NCI-H1436 (cell line): ENCODE measurements at regions not wholly inside any gene's neighbourhood (a gene's known extent, or its start where the extent isn't known, plus 50 kb on each side); places are given as distances from the start of the nearest gene placed in this dataset.
"Not testable (repeated sequence)": the region's sequence is repeated elsewhere in the genome, so short reads cannot be mapped to it uniquely, and the experiment has no call there.

Source experiments
- DNase-seq: peaks from one replicate; lab custom pipeline; 2025; lab: John Stamatoyannopoulos, UW

- no peak for DNase-seq
Observed at GRCh38 chr21:27769763-27770162, 802.9 kb upstream of the ADAMTS5 start.

GRCh38 chr21:27768046-27768637 lies 801.3 kb upstream of the ADAMTS5 start:
- DNase-seq, result not testable (repeated sequence)

- DNase-seq, result no peak
Observed at GRCh38 chr21:27764056-27764455, 797.2 kb upstream of the ADAMTS5 start.

DNA sequence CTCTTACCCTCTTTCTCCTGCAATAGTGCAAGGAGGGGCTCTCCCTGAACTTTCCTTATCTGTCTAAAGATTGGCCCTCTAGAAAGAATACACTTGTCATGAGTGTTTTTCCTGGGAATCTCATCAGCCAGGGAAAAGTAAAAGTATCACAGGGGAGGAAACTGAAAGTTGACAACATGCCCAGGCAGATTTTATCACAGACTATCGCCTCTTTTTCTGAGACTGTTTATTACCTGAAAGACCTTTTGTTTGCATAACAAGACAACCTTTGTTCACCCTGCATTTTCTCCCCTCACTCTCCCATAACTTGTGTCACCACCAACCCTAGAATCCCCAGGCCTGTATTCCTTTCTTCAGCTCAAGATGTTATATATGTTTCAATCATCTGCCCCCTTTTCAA lies 794.7 kb upstream of the ADAMTS5 start:
- DNase-seq, result no peak

DNA sequence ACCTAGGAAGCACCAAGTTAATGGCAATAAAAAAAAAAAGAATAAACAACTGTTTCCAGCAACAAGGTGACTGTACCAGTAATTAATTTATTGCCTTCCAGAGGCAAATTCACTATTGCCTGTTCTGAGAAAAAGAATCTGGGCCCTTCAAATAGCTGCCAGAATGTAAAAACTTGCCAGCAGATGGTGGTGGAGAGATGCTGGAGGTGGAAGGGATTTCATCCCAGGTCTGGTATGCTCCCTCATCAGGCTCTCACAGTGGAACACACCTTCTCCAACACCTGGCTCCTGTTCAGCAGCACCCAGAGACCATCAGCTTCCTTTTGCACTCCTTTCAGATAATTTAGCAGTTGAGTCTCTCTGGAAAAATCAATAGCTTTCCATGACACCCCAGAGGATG lies 792.9 kb upstream of the ADAMTS5 start:
- no peak for DNase-seq

- DNase-seq, result no peak
Observed at GRCh38 chr21:27759091-27759659, 792.3 kb upstream of the ADAMTS5 start.

DNA sequence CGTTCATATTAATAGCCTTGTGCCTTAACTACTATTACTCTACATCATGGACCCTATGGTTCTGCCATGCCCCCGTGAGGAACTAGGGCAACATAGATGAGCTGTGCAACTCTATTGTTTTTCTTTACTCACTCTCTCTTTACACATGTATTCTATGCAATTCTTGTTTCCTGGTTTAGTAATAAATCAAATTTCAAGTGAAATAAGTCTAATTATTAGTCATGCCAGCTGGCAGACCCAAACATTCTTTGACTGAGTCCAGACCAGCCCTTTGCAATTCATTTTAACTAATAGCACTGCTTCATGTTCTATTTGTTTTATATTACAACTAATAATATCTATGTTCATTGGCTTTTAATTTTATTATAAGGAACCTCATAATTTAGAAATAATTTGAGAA lies 789.3 kb upstream of the ADAMTS5 start:
- DNase-seq, result no peak

DNA sequence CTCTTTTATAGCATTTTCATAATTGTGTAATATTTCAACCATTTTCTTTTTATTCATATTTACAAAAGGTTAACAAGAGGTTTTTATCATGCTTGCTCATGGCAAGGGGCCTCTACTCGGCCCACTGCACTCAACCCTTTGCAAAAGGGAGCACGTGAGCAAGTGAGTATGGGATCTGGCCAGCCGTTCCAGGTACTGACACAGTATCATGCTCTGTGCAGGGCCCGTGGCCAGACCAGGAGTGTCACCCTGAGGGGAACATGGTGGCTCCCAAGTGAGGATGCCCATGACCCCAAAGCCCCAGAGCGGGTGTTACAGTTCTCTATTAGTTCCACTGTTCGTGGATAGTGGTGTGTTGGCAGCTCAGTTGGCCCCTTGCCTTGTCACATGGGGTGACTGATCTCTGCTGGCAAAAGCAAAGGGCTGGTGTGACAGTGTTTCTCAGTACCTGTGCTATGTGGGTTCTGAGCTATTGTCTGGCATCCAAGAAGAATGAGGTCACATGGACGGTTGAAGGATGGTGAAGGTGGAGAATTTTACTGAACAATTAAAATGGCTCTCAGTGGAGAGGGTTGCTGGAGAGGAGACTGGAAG lies 777.2 kb upstream of the ADAMTS5 start:
- DNase-seq, result no peak

GRCh38 chr21:27741736-27742135 lies 774.8 kb upstream of the ADAMTS5 start:
- DNase-seq, result no peak

GRCh38 chr21:27740084-27740483 lies 773.2 kb upstream of the ADAMTS5 start:
- DNase-seq, result no peak

GRCh38 chr21:27739187-27739586 lies 772.3 kb upstream of the ADAMTS5 start:
- DNase-seq, result no peak

- no peak for DNase-seq
Observed at GRCh38 chr21:27735699-27736098, 768.8 kb upstream of the ADAMTS5 start.

DNA sequence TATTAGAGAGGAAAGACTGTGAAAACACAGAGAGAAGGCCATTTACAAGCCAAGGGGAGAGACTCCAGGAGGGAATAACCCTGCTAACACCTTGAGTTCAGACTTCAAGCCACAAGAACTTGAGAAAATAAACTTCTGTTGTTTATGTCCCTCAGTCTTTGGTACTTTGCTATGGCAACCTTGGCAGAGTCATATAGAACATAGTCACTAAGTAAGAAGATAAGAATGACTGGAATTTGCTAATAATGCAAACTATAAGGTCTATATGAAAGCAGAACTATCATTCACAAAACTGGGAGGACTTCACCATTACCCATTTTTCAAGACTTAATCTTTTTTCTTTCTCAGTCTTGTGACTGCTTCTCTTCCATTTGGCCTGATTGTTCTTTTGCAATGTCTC lies 767.3 kb upstream of the ADAMTS5 start:
- no peak for DNase-seq

DNA sequence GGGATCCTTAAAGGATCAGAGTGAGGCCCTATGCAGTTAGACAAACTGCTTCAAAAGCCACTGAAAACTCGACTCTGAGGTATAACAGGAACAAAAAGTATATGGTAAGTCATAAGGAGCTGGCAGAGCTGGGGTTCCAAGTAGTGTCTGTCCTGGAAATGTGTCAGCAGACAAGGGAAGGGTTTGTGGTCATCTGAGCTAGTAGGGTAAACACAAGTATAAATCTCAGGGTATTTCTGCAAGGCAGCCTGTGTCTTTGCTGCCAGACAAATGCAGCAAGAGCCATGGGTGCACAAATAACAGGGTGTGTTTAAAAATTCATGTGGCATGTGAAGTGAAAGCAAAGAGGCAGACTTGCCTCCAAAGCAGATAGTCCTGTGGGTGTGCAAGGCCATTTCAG lies 759.0 kb upstream of the ADAMTS5 start:
- DNase-seq, result no peak

GRCh38 chr21:27722095-27722494 lies 755.2 kb upstream of the ADAMTS5 start:
- no peak for DNase-seq

GRCh38 chr21:27721675-27722074 lies 754.8 kb upstream of the ADAMTS5 start:
- DNase-seq, result no peak

GRCh38 chr21:27719226-27719625 lies 752.3 kb upstream of the ADAMTS5 start:
- DNase-seq, result no peak

DNA sequence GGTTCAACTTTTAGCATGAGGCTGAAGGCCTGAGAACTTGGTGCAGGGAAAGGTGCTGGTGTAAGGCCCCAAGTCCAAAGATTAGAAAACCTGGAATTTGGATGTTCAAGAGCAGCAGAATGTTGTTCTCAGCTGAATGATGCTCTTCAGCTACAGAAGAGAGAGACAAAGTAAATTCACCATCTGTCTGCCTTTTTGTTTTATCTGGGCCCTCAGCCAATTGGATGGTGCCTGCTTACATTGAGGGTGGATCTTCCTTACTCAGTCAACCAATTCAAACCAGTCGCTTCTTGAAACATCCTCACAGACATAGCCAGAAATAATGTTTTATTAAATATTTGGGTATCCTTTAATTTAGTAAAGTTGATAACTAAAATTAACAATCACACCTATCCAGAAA lies 748.2 kb upstream of the ADAMTS5 start:
- no peak for DNase-seq

- no peak for DNase-seq
Observed at GRCh38 chr21:27713154-27714109, 746.5 kb upstream of the ADAMTS5 start.

DNA sequence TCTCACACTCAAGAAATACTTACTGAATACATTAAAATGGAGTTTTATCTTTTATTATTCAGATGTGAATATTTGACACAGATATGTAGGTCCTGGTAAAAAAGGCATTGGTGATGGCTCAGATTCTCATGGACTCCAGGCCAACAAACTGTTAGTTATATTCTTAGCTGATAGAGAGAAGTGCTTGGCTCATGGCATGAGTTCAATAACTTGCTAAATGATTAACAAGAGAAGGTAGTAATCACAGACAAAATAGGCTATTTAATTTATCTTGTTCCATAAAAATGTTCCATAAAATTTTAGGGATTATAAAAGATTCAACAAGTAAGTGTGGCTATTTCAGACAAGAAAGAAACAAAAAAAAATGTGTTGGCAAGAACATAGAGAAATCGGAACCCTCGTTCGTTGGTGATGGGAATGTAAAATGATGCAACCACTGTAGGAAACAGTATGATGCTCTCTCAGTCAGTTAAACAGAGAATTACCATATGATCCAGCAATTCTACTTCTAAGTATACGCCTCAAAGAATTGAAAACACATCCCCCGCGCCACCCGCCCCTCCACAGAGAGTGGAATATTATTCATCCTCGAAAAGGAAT lies 737.8 kb upstream of the ADAMTS5 start:
- DNase-seq, result no peak

DNA sequence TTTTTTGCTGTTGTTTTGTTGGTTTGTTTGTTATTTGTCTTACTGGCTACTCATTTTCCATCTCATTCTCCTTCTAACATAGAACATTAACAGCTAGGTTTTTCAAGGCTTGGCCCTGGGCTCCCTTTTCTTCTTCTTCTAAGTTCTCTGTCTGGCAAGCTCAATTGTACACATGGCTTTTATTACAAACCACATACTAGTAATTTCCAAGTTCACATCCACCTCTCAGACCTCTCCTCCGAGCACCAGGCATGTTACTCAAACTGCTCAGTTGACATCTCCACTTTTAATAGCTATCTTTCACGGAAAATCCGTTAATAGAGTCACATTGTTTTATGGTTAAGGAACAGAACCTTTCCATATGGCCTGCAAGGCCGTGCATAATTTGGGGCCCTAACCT lies 736.9 kb upstream of the ADAMTS5 start:
- DNase-seq, result no peak

DNA sequence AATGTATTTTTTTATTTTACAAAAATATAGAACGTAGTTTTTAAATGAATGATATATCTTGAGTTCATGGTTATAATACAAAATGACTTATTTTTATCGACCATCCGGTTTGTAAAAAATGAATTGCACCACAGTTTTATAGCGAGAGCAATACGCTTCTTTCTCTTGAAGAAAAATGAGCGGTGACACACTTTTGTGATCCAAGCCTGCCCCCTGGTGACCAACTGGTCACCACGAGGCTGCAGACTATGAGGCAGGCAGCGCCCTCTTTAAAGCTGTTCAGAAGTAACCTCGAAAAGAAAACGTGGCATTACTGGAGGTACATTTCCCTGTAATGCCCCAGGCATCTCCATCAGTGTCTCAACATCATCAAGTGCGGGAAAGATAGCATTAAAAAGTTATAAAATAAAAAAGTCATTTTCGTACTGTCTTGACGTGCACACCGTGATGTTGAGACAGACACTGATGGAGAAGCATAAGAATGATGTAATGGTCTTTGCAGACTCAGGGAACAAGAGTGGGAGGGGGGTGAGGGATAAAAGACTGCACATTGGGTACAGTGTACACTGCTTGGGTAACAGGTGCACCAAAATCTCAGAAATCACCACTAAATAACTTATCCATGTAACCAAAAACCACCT lies 734.2 kb upstream of the ADAMTS5 start:
- peak; percentile 47 for DNase-seq
